PFSK-1 (cell line): ENCODE measurements at regions not wholly inside any gene's neighbourhood (a gene's known extent, or its start where the extent isn't known, plus 50 kb on each side); places are given as distances from the start of the nearest gene placed in this dataset.

Source experiments
- FOXP2 ChIP-seq: optimal IDR thresholded peaks from 2 replicates; pipeline ENCODE3; 2011; ENCODE audit warnings: borderline replicate concordance, control low read depth, inconsistent platforms; ENCODE audit not compliant: insufficient read depth; ENCODE audit errors: extremely low read length, extremely low read depth
- POLR2AphosphoS5 ChIP-seq: IDR thresholded peaks from 2 replicates; pipeline ENCODE4 v1.6.1; 2012; ENCODE audit warnings: low read depth, mild to moderate bottlenecking, control low read depth, low read length, moderate library complexity
- TAF1 ChIP-seq: IDR thresholded peaks from 2 replicates; pipeline ENCODE4 v1.6.1; 2012; ENCODE audit warnings: low read length, control low read depth, borderline replicate concordance; ENCODE audit not compliant: insufficient read depth
- TF ChIP-seq, protein P1 (sequence below), 2 experiments: IDR thresholded peaks; 2 replicates each; pipeline versions ENCODE4 v1.6.1 to v1.8.0; 2011 to 2012; ENCODE audit warnings: low read depth in 2 of 2, low read length in 2 of 2, control low read depth in 1 of 2, inconsistent platforms in 1 of 2, mild to moderate bottlenecking in 1 of 2, moderate library complexity in 1 of 2; ENCODE audit not compliant: insufficient read depth in 1 of 2

DNA sequence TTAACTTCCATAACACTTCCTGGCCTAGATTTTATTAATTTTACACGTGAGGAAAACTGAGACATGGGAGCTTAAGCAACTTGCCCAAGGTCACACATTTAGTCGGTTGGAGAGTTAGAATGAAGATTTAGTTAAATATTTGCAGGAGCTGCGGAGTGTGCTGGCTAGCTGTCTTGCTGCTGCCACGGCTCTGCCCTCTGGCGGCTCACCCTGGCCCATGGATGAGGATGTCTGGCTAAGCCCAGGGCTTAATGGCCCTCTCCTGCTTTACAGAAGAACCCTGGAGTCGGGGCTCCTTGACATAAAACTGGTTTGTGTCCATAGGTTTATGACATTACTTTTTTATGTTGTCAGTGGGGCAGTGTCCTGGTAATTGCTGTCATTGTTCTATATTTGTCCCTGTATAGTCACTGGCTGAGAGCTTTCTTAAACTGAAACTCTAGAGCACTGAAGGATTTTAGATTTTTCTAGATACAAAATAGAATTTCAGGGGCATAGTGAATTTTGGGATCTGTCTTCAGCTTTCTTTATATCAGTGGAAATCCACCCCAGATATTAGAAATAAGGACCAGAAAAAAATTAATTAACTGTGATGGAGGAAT lies 88.9 kb upstream of the WLS start:
- TF ChIP-seq, protein P1, sequence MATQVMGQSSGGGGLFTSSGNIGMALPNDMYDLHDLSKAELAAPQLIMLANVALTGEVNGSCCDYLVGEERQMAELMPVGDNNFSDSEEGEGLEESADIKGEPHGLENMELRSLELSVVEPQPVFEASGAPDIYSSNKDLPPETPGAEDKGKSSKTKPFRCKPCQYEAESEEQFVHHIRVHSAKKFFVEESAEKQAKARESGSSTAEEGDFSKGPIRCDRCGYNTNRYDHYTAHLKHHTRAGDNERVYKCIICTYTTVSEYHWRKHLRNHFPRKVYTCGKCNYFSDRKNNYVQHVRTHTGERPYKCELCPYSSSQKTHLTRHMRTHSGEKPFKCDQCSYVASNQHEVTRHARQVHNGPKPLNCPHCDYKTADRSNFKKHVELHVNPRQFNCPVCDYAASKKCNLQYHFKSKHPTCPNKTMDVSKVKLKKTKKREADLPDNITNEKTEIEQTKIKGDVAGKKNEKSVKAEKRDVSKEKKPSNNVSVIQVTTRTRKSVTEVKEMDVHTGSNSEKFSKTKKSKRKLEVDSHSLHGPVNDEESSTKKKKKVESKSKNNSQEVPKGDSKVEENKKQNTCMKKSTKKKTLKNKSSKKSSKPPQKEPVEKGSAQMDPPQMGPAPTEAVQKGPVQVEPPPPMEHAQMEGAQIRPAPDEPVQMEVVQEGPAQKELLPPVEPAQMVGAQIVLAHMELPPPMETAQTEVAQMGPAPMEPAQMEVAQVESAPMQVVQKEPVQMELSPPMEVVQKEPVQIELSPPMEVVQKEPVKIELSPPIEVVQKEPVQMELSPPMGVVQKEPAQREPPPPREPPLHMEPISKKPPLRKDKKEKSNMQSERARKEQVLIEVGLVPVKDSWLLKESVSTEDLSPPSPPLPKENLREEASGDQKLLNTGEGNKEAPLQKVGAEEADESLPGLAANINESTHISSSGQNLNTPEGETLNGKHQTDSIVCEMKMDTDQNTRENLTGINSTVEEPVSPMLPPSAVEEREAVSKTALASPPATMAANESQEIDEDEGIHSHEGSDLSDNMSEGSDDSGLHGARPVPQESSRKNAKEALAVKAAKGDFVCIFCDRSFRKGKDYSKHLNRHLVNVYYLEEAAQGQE (IDR thresholded peaks at IDR 0.05; ENCODE audit: insufficient read depth in 1 of 2, low read depth in 2 of 2, low read length in 2 of 2) = no peak
- no peak for TF ChIP-seq POLR2AphosphoS5
- TF ChIP-seq FOXP2 = no peak
- no peak for TF ChIP-seq TAF1
